ENCODE measurements at regions not wholly inside any gene's neighbourhood (a gene's known extent, or its start where the extent isn't known, plus 50 kb on each side); places are given as distances from the start of the nearest gene placed in this dataset.

GRCh38 chr1:182207300-182207699 is 145.8 kb upstream of the ZNF648 start:
- no peak for TF ChIP-seq POLR2A (IDR thresholded peaks at IDR 0.05; ENCODE audit: low read depth, low read length)
- TF ChIP-seq POLR2AphosphoS5 (IDR thresholded peaks at IDR 0.05; ENCODE audit: low read depth, low read length): no peak
- TF ChIP-seq TAF1 (IDR thresholded peaks at IDR 0.05; ENCODE audit: low read depth, low read length): no peak
